Kidney (tissue), 13 donors: ENCODE measurements at regions not wholly inside any gene's neighbourhood (a gene's known extent, or its start where the extent isn't known, plus 50 kb on each side); places are given as distances from the start of the nearest gene placed in this dataset.

ENCODE experiments used
- DNase-seq, 5 donors: peaks; one replicate each; pipeline ENCODE4 v3.0.0-alpha.2; 2013 to 2020
- FAIRE-seq: peaks from 2 replicates; lab custom pipeline; 2012; peaks lifted over from hg19 to GRCh38; lab: Jason Lieb, UNC
- H3K27ac ChIP-seq, 2 donors: one replicate each; pipeline ENCODE4 v1.7.0; 2013; ENCODE audit warnings: low read depth in 2 of 2, low read length in 2 of 2, inconsistent platforms in 1 of 2
- H3K27me3 ChIP-seq: one replicate; pipeline ENCODE4 v1.7.1; 2013; ENCODE audit warnings: low read length, inconsistent platforms; ENCODE audit not compliant: control insufficient read depth, insufficient read depth
- H3K36me3 ChIP-seq, 3 donors: one replicate each; pipeline versions ENCODE4 v1.7.0 to v1.7.1; 2013; ENCODE audit warnings: low read length in 3 of 3, control low read depth in 1 of 3, inconsistent platforms in 1 of 3; ENCODE audit not compliant: insufficient read depth in 3 of 3, control insufficient read depth in 2 of 3
- H3K4me1 ChIP-seq, 3 donors: one replicate each; pipeline versions ENCODE4 v1.7.0 to v1.7.1; 2013; ENCODE audit warnings: low read length in 3 of 3, inconsistent platforms in 1 of 3, low read depth in 1 of 3; ENCODE audit not compliant: control insufficient read depth in 2 of 3, insufficient read depth in 2 of 3
- H3K4me3 ChIP-seq, 3 donors: one replicate each; pipeline versions ENCODE4 v1.7.0 to v1.8.1; 2013; ENCODE audit warnings: low read length in 3 of 3, control low read depth in 1 of 3, inconsistent platforms in 1 of 3
- H3K9ac ChIP-seq, 3 donors: one replicate each; pipeline versions ENCODE4 v1.7.0 to v1.7.1; 2013; ENCODE audit warnings: low read length in 3 of 3, control low read depth in 1 of 3, inconsistent platforms in 1 of 3
- H3K9me3 ChIP-seq, 3 donors: one replicate each; pipeline versions ENCODE4 v1.7.0 to v1.7.1; 2013; ENCODE audit warnings: low read length in 3 of 3, control low read depth in 1 of 3, inconsistent platforms in 1 of 3; ENCODE audit not compliant: control insufficient read depth in 2 of 3, insufficient read depth in 1 of 3
- CTCF ChIP-seq: IDR thresholded peaks from 3 replicates; pipeline ENCODE4 v1.5.1; 2012; ENCODE audit warnings: mild to moderate bottlenecking, moderate library complexity, borderline replicate concordance; ENCODE audit not compliant: insufficient read depth; ENCODE audit errors: extremely low read depth
- intact Hi-C: fragments of 100-400 bp; cut with DNase I; formaldehyde crosslinking; loops from one replicate; pipeline ENCODE4 v1.11.1; 2022
- donor health status: control.
- donor health status: control.
- donor health status: control.
- donor health status: control.
- donor health status: control.
- donor health status: DM: yes; HTN: yes; CAD: no.
- donor health status: Normal renal cell carcinoma (clear cell type).

GRCh38 chr7:49703337-49703736 lies 70.1 kb upstream of the VWC2 start:
- H3K36me3 ChIP-seq = no peaks in the 10 kb centered on the region
- H3K4me3 ChIP-seq = no peak overlapping the region
- DNase-seq (no peak), FAIRE-seq (no peak)
- H3K9ac ChIP-seq = no peak overlapping the region
- no peak for TF ChIP-seq CTCF
- intact Hi-C loops = no loop called here
- no peaks in the 10 kb centered on the region for H3K4me1 ChIP-seq
- H3K27me3 ChIP-seq = no peaks in the 10 kb centered on the region
- no peak overlapping the region for H3K27ac ChIP-seq
- no peaks in the 10 kb centered on the region for H3K9me3 ChIP-seq

DNA sequence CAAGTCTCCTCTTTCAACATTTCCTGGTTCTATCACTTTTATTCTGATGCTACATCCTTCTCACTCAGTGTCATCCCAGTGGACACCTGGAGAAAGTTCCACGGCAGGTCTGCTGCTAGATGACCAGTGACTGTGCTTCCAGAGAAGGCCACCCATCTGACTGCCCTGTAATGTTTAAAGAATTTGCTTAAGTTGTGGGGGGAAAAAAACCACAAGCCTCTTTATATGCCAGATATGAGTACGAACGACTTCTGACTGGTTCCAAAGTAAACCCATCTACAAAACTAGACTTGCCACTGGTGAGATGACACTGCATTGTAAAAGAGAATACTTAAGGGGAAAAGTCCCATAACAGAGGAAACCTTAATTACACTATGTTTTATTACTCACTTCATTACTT lies 69.6 kb upstream of the VWC2 start:
- Histone ChIP-seq H3K36me3 (no peaks in the 10 kb centered on the region), H3K4me1 (no peaks in the 10 kb centered on the region), H3K27me3 (no peaks in the 10 kb centered on the region), H3K4me3 (no peak overlapping the region), H3K9me3 (no peaks in the 10 kb centered on the region), H3K9ac (no peak overlapping the region), H3K27ac (no peak overlapping the region)
- FAIRE-seq (no peak), DNase-seq (no peak)
- no peak for TF ChIP-seq CTCF
- intact Hi-C loops = no loop called here

DNA sequence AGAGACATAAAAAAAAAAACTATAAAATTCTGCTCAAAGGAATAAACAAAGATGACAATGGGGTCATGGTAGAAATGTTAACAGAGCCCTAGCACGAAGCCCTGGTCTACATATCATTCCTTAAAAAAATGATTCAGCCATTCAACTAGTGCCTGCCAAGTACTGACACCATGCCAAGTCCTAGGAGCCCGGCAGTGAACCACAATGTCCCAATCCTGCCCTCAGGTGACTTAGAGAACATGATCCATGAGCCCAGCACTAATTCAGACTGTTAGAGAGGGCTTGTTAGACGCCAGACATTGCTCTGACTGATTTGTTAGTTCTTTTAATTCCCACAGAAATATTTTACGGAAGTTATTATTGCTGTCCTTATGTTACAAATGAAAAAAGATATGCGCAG lies 67.3 kb upstream of the VWC2 start:
- no peak overlapping the region for H3K9ac ChIP-seq
- no peaks in the 10 kb centered on the region for H3K36me3 ChIP-seq
- no peaks in the 10 kb centered on the region for H3K27me3 ChIP-seq
- H3K27ac ChIP-seq = no peak overlapping the region
- intact Hi-C loops = no loop called here
- no peak overlapping the region for H3K4me3 ChIP-seq
- DNase-seq (no peak), FAIRE-seq (no peak)
- H3K4me1 ChIP-seq = no peaks in the 10 kb centered on the region
- TF ChIP-seq CTCF = no peak
- no peaks in the 10 kb centered on the region for H3K9me3 ChIP-seq

GRCh38 chr7:49707891-49708290 lies 65.5 kb upstream of the VWC2 start:
- no peak for FAIRE-seq
- Histone ChIP-seq H3K4me3 (no peak overlapping the region), H3K36me3 (no peaks in the 10 kb centered on the region), H3K9me3 (no peaks in the 10 kb centered on the region), H3K4me1 (no peaks in the 10 kb centered on the region), H3K27ac (no peak overlapping the region), H3K27me3 (no peaks in the 10 kb centered on the region), H3K9ac (no peak overlapping the region)
- DNase-seq = no peak
- intact Hi-C loops = no loop called here
- no peak for TF ChIP-seq CTCF
